ENCODE measurements at regions not wholly inside any gene's neighbourhood (a gene's known extent, or its start where the extent isn't known, plus 50 kb on each side); places are given as distances from the start of the nearest gene placed in this dataset.

DNA sequence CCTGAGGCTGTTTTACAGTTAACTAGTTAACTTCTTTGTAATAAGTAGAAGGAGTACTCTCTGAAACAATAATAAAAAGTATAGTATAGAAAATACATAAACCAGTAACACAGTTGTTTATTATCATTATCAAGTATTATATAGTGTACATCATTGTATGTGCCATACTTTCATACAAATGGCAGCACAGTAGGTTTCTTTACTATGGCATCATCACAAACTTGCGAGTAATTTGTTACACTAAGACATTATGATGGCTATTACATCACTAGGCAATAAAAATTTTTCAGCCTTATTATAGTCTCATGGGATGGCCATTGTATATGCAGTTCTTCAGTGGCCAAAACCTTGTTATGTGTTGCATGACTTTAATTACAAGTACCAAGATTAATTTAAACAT, 1376.5 kb upstream of the ADGRL2 start:
- Histone ChIP-seq H3K4me3 (no peak overlapping the region), H3K36me3 (no peaks in the 10 kb centered on the region), H3K27ac (no peak overlapping the region), H3K9me3 (no peaks in the 10 kb centered on the region), H3K27me3 (no peaks in the 10 kb centered on the region), H3K4me1 (no peaks in the 10 kb centered on the region)
- no peak for DNase-seq
- no peak for TF ChIP-seq POLR2A (IDR thresholded peaks at IDR 0.05)
- TF ChIP-seq, protein P1, sequence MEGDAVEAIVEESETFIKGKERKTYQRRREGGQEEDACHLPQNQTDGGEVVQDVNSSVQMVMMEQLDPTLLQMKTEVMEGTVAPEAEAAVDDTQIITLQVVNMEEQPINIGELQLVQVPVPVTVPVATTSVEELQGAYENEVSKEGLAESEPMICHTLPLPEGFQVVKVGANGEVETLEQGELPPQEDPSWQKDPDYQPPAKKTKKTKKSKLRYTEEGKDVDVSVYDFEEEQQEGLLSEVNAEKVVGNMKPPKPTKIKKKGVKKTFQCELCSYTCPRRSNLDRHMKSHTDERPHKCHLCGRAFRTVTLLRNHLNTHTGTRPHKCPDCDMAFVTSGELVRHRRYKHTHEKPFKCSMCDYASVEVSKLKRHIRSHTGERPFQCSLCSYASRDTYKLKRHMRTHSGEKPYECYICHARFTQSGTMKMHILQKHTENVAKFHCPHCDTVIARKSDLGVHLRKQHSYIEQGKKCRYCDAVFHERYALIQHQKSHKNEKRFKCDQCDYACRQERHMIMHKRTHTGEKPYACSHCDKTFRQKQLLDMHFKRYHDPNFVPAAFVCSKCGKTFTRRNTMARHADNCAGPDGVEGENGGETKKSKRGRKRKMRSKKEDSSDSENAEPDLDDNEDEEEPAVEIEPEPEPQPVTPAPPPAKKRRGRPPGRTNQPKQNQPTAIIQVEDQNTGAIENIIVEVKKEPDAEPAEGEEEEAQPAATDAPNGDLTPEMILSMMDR (IDR thresholded peaks at IDR 0.05): no peak

DNA sequence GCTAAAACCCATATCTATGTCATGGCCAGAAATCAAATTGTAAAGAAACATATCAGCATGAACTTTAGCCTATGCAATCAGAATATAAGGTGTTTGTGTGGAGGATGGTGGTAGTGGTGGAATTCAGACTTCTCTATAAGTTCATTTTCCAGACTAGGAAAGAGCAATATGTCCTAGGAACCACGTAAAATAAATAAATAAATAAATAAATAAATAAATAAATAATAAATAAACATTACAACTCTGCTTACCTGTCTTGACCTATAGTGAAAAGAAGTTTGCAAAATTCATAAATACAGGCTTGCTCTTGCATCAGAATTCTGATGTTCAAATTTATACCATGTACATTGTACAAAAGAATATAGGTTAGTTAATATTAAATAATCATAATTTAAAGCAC, 1382.6 kb upstream of the ADGRL2 start:
- no peak for DNase-seq
- no peak for TF ChIP-seq POLR2A (IDR thresholded peaks at IDR 0.05)
- TF ChIP-seq, protein P1 (IDR thresholded peaks at IDR 0.05): no peak
- H3K4me3 ChIP-seq: no peak overlapping the region

DNA sequence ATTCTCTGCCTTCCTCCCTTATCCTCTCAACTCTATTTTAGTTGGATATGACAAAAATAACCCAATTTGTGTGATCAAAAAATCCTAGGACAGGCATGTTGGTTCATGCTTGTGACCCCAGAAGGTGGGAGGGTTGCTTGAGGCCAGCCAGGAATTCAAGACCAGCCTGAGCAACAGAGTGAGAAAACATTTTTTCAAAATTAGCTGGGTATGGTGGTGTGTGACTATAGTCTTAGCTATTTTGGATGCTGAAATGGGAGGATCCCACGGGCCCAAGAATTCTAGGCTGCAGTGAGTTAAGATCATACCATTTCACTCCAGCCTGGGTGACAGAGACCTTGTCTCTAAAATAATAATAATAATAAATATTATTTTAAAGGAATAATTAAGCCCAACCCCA, 1383.1 kb upstream of the ADGRL2 start:
- Histone ChIP-seq H3K4me3 (no peak overlapping the region), H3K36me3 (no peaks in the 10 kb centered on the region), H3K9me3 (no peaks in the 10 kb centered on the region), H3K27me3 (no peaks in the 10 kb centered on the region), H3K27ac (no peak overlapping the region), H3K4me1 (no peaks in the 10 kb centered on the region)
- DNase-seq: no peak
- TF ChIP-seq POLR2A (IDR thresholded peaks at IDR 0.05): no peak
- TF ChIP-seq, protein P1 (IDR thresholded peaks at IDR 0.05): no peak

More for the DNA sequence above, 1382.6 kb upstream of the ADGRL2 start:
- Histone ChIP-seq H3K27ac (no peak overlapping the region), H3K9me3 (no peaks in the 10 kb centered on the region), H3K27me3 (no peaks in the 10 kb centered on the region), H3K4me1 (no peaks in the 10 kb centered on the region), H3K36me3 (no peaks in the 10 kb centered on the region)

DNA sequence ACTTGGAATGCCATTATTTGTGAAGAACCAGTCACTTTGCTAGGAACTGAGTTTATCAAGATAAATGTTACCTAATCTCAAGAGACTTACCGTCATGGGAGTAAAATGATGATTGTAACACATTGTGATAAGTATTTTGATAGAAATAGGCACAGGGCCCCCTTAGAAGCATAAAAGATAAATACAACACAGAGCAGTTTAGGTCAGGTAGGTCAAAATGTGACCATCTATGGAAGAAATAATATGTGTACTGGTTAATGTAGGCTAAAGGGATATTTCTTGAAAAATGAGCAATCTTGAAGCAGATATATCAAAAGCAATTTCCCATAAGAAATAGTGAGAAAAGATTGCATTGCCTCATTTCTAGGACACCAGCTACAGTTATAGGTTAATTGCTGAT, 1386.8 kb upstream of the ADGRL2 start:
- no peaks in the 10 kb centered on the region for H3K27me3 ChIP-seq
- H3K27ac ChIP-seq: no peak overlapping the region
- no peak overlapping the region for H3K4me3 ChIP-seq
- H3K4me1 ChIP-seq: no peaks in the 10 kb centered on the region
- DNase-seq: no peak
- no peaks in the 10 kb centered on the region for H3K9me3 ChIP-seq
- H3K36me3 ChIP-seq: no peaks in the 10 kb centered on the region
- TF ChIP-seq, protein P1 (IDR thresholded peaks at IDR 0.05): no peak
- no peak for TF ChIP-seq POLR2A (IDR thresholded peaks at IDR 0.05)

DNA sequence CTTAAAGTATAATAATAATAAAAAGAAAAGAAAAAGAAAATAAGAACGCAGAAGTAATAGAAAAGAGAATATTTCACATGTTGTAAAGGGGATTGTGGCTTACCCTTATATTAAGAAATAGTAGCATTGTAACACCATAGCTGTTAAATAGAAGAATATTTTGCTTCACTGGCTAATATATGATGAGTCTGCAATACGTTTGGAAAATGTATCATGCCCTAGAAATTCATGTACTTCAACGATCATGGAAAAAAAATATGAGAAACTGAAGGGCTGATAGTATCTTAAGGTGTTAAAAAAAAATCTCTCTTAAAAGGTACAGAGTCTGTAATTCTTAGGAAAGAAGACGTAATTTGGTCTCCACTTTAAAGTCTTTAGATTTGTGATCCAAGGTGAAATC, 1390.5 kb upstream of the ADGRL2 start:
- H3K27me3 ChIP-seq: no peaks in the 10 kb centered on the region

More for the DNA sequence above, 1390.5 kb upstream of the ADGRL2 start:
- Histone ChIP-seq H3K4me3 (no peak overlapping the region), H3K36me3 (no peaks in the 10 kb centered on the region), H3K4me1 (no peaks in the 10 kb centered on the region), H3K27ac (no peak overlapping the region), H3K9me3 (no peaks in the 10 kb centered on the region)
- no peak for TF ChIP-seq POLR2A (IDR thresholded peaks at IDR 0.05)
- TF ChIP-seq, protein P1 (IDR thresholded peaks at IDR 0.05): no peak
- DNase-seq: no peak
